ENCODE measurements at regions not wholly inside any gene's neighbourhood (a gene's known extent, or its start where the extent isn't known, plus 50 kb on each side); places are given as distances from the start of the nearest gene placed in this dataset.
"Not testable (repeated sequence)": the region's sequence is repeated elsewhere in the genome, so short reads cannot be mapped to it uniquely, and the experiment has no call there.

- no peak for FAIRE-seq
Observed at GRCh38 chr12:127121494-127122084, 1145.4 kb upstream of the TMEM132C start.

DNA sequence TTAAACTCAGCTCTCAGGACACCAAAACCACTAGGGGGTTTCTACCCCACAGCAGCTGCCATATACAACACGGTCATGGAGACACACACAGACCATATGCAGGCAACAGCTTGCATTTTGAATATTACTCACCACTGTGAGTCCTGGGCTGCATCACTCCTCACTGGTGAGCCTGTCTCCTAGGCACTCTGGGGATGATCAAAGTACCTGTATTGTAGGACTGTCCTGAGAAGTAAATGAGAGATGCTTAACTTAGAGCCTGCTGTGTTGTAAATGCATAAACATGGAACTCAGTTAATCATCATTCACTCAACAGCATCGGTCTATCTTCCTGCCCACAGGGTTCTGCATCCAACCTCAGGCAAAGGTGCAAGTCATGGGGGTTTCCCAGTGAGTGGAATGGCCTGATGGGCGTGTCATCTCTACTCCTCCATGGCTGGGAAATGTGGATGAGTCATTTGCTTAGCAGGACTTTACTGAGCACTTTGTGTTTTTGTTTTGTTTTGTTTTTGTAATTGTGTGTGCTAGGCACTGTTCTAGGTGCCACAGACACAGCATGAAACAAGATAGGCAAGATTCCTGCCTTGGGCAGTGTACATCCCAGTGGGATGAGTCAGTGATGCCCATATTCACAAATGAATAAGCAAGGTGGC is 1141.2 kb upstream of the TMEM132C start:
- no peak for FAIRE-seq

GRCh38 chr12:127126260-127126628 is 1140.7 kb upstream of the TMEM132C start:
- no peak for FAIRE-seq

GRCh38 chr12:127127897-127128296 is 1139.1 kb upstream of the TMEM132C start:
- no peak for FAIRE-seq

GRCh38 chr12:127130506-127131124 is 1136.4 kb upstream of the TMEM132C start:
- no peak for FAIRE-seq

DNA sequence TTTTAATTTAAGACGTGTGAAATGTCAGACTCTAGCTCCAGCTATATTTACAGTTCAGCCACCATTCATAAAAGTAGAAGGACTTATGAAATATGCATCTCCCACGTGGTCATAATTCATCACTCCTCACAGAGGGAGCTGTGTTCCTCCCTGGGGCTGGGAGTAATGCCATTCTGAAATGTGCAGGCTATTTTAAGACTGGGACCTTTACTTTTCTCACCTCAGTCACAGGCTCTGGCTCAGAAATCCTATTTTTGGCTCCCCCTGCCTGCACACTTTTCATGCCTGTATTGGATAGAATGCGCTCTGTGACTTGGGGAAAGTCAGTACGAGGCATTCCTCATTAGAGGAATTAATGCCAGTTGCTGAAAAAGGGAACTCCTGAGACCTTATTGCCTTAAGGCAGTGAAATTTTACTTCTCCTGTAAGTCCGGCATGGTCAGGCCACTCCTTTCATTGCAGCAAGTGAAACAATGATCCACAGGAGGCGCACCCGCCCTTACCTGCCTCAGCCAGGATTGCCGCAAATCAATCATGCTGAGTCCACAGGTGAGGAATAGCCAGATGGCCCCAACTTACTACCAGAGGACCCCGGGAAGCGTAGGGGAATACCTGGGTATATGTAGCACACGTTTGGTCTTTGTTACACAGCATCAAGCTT is 1133.2 kb upstream of the TMEM132C start:
- FAIRE-seq, result no peak

- not testable (repeated sequence) for FAIRE-seq
Observed at GRCh38 chr12:127140864-127141484, 1126.0 kb upstream of the TMEM132C start.

- no peak for FAIRE-seq
Observed at GRCh38 chr12:127143020-127143419, 1124.0 kb upstream of the TMEM132C start.

GRCh38 chr12:127144770-127145169 is 1122.2 kb upstream of the TMEM132C start:
- no peak for FAIRE-seq

GRCh38 chr12:127145241-127145928 is 1121.6 kb upstream of the TMEM132C start:
- no peak for FAIRE-seq

GRCh38 chr12:127145929-127146789 is 1120.8 kb upstream of the TMEM132C start:
- FAIRE-seq, result no peak

DNA sequence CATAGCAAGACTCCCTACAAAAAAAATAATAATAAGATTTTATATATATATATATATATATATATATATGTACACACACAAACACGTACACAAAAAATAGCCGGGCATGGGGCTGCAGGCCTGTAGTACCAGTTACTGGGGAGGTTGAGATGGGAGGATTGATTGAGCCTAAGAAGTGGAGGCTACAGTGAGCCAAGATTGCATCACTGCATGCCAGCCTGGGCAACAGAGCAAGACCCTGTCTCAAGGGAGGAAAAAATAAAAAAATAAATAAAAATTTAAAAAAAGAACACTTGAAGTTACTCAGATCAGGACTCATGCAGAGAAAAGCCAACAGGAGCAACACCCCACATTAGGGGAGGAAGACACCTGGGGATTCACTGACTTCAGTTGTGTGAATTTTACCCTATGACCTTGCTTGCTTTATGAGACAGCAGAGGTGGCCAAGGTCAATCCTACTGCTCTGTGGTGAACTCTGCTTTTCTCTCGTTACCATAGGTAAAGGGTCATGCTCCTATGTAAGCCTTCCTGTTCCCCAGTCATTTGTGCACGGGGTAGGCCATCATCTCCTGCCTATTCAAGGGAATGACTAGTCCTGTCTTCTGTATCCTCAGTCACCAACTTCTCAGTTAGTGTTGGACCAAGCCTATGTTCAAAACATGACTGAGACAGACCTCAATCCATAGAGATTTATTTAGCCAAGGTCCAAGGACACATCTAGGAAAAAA is 1119.8 kb upstream of the TMEM132C start:
- FAIRE-seq, result no peak

DNA sequence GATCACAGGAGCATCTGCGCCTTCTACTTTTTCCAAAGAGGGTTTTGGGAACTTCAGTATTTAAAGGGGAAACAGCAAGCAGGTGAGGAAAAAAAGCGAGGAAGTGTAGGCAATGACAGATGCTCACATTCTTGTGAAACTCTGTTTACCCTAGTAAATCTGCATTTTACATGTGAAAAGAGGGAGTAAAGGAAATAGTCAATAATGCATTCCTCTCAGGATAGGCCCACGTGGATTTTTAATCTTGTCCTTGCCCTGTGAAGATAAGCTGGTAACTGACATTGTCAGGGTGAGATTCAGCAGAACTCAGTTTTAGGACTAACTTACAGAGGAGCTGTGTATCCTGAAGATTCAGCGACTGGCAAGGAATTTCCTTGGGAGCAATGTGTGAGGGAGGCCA is 1119.2 kb upstream of the TMEM132C start:
- no peak for FAIRE-seq

- no peak for FAIRE-seq
Observed at GRCh38 chr12:127148318-127148717, 1118.7 kb upstream of the TMEM132C start.

- no peak for FAIRE-seq
Observed at GRCh38 chr12:127149226-127149964, 1117.6 kb upstream of the TMEM132C start.

DNA sequence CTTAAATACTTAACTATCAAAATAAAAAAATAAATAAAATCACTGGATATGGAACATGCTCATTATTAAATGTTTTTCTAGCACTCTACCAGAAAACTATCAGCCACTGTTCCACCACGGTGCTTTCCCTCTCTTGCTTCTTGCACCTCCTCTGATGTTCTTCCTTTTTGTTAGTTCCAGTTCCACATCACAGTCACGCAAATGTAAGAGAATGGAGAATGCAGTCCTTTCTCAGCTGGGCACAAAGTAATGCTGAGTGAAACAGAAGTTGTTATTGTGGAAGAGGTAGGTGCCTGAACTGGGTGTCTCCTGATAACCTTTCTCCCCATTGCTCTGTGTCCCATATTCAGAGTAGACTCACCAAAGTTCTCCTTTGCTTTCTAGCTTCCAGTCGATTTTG is 1116.9 kb upstream of the TMEM132C start:
- no peak for FAIRE-seq

GRCh38 chr12:127150479-127150878 is 1116.5 kb upstream of the TMEM132C start:
- no peak for FAIRE-seq

GRCh38 chr12:127150956-127151355 is 1116.0 kb upstream of the TMEM132C start:
- no peak for FAIRE-seq

- FAIRE-seq, result no peak
Observed at GRCh38 chr12:127153996-127154395, 1113.0 kb upstream of the TMEM132C start.

GRCh38 chr12:127154830-127155229 is 1112.1 kb upstream of the TMEM132C start:
- not testable (repeated sequence) for FAIRE-seq

Data from endometrium (tissue), 2 donors.